ENCODE measurements at regions not wholly inside any gene's neighbourhood (a gene's known extent, or its start where the extent isn't known, plus 50 kb on each side); places are given as distances from the start of the nearest gene placed in this dataset.

DNA sequence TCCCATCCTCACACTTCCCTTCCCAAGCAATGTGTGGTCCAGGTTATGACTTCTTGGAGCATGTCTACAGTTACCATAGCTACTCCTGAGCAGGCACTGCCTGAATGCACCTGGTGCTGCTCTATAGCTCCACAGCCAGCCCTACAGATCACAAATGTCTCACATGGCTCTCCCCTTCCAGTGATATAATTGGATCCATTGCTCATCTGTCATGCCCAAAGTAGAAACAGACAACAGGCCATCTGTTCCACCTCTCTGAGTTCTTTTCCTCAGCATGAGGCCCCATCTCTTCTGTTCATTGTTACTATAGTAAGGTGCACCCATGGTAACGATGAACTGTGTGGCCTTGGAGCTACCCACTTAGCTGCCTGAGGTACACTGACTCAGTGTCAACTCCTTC lies 320.3 kb upstream of the ZC3H12C start:
- TF ChIP-seq, protein P1, sequence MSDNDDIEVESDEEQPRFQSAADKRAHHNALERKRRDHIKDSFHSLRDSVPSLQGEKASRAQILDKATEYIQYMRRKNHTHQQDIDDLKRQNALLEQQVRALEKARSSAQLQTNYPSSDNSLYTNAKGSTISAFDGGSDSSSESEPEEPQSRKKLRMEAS (IDR thresholded peaks at IDR 0.05) = no peak
- TF ChIP-seq, protein P2, sequence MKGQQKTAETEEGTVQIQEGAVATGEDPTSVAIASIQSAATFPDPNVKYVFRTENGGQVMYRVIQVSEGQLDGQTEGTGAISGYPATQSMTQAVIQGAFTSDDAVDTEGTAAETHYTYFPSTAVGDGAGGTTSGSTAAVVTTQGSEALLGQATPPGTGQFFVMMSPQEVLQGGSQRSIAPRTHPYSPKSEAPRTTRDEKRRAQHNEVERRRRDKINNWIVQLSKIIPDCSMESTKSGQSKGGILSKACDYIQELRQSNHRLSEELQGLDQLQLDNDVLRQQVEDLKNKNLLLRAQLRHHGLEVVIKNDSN (IDR thresholded peaks at IDR 0.05) = no peak
- TF ChIP-seq CREB1 (IDR thresholded peaks at IDR 0.05; ENCODE audit: low read depth) (no peak), YY1 (IDR thresholded peaks at IDR 0.05; ENCODE audit: low read depth) (no peak), EP300 (IDR thresholded peaks at IDR 0.05; ENCODE audit: borderline replicate concordance) (no peak), TAF1 (IDR thresholded peaks at IDR 0.05; ENCODE audit: low read depth) (no peak), TCF12 (IDR thresholded peaks at IDR 0.05; ENCODE audit: low read depth) (no peak), RAD21 (IDR thresholded peaks at IDR 0.05; ENCODE audit: low read depth) (no peak), NFIC (IDR thresholded peaks at IDR 0.05) (no peak), FOXM1 (IDR thresholded peaks at IDR 0.05; ENCODE audit: borderline replicate concordance, low read depth) (no peak)
- TF ChIP-seq, protein P3, sequence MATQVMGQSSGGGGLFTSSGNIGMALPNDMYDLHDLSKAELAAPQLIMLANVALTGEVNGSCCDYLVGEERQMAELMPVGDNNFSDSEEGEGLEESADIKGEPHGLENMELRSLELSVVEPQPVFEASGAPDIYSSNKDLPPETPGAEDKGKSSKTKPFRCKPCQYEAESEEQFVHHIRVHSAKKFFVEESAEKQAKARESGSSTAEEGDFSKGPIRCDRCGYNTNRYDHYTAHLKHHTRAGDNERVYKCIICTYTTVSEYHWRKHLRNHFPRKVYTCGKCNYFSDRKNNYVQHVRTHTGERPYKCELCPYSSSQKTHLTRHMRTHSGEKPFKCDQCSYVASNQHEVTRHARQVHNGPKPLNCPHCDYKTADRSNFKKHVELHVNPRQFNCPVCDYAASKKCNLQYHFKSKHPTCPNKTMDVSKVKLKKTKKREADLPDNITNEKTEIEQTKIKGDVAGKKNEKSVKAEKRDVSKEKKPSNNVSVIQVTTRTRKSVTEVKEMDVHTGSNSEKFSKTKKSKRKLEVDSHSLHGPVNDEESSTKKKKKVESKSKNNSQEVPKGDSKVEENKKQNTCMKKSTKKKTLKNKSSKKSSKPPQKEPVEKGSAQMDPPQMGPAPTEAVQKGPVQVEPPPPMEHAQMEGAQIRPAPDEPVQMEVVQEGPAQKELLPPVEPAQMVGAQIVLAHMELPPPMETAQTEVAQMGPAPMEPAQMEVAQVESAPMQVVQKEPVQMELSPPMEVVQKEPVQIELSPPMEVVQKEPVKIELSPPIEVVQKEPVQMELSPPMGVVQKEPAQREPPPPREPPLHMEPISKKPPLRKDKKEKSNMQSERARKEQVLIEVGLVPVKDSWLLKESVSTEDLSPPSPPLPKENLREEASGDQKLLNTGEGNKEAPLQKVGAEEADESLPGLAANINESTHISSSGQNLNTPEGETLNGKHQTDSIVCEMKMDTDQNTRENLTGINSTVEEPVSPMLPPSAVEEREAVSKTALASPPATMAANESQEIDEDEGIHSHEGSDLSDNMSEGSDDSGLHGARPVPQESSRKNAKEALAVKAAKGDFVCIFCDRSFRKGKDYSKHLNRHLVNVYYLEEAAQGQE (IDR thresholded peaks at IDR 0.05; ENCODE audit: low read depth) = no peak

Data from Ishikawa (cell line).